HepG2 (cell line): ENCODE measurements at regions not wholly inside any gene's neighbourhood (a gene's known extent, or its start where the extent isn't known, plus 50 kb on each side); places are given as distances from the start of the nearest gene placed in this dataset.

ENCODE experiments used
- ATAC-seq: fragments of 200-7000 bp; cut with Tn5 transposase; 3 replicates; pipeline ENCODE4 v1.9.1; 2020; ENCODE audit warnings: mild to moderate bottlenecking, moderate library complexity
- BruUV-seq: library from RNA; stranded (reverse); fragments of 400-500 nt; replicated peaks from 2 replicates; lab custom pipeline; 2021; lab: Mats Ljungman, UMichigan
- CTCF ChIA-PET: fragments of 300-600 bp; formaldehyde crosslinking; extraction: SDS; loops from one replicate; lab custom pipeline; 2021; ENCODE audit warnings: low total read pairs, inconsistent platforms, low intra/inter-chr PET ratio; lab: Yijun Ruan, JAX
- POLR2A ChIA-PET: fragments of 350-600 bp; sonication (Branson Sonifier 250); formaldehyde crosslinking; loops from one replicate; lab custom pipeline; 2020; ENCODE audit warnings: antibody characterized with exemption, inconsistent platforms; lab: Yijun Ruan, JAX
- DNase-seq: peaks from one replicate; pipeline ENCODE4 v3.0.0-alpha.2; 2015; ENCODE audit warnings: low spot score
- FAIRE-seq: peaks from 3 replicates; lab custom pipeline; 2011; peaks lifted over from hg19 to GRCh38; lab: Jason Lieb, UNC
- H2AFZ ChIP-seq: one replicate; pipeline ENCODE4 v1.6.1; 2011; ENCODE audit warnings: low read length, inconsistent platforms
- H3K27ac ChIP-seq: fragments of 300-600 bp; 3 replicates; pipeline ENCODE4 v1.8.0; 2011; ENCODE audit warnings: mixed run types, mild to moderate bottlenecking, mixed read lengths, low read length, inconsistent platforms; ENCODE audit not compliant: insufficient read depth; ENCODE audit errors: extremely low read length
- H3K27me3 ChIP-seq, 2 experiments: fragments of 200-600 bp in 1 of 2; 2 replicates in 1 of 2; 3 replicates in 1 of 2; pipeline versions ENCODE4 v1.6.0 to v1.8.0; 2011; ENCODE audit warnings: low read length in 2 of 2, mild to moderate bottlenecking in 2 of 2, moderate library complexity in 2 of 2, inconsistent platforms in 1 of 2; ENCODE audit not compliant: insufficient read depth in 2 of 2, control insufficient read depth in 1 of 2
- H3K36me3 ChIP-seq, 2 experiments: fragments of 200-600 bp in 1 of 2; replicated peaks in 1 of 2; 2 replicates in 1 of 2; 3 replicates in 1 of 2; pipeline versions ENCODE4 v1.5.1 to v1.8.0; 2011; ENCODE audit warnings: low read length in 2 of 2, inconsistent platforms in 1 of 2; ENCODE audit not compliant: insufficient read depth in 2 of 2, control insufficient read depth in 1 of 2
- H3K4me1 ChIP-seq: 2 replicates; pipeline ENCODE4 v1.5.1; 2012; ENCODE audit warnings: low read length, inconsistent platforms; ENCODE audit not compliant: insufficient read depth
- H3K4me2 ChIP-seq: 2 replicates; pipeline ENCODE4 v1.6.0; 2011; ENCODE audit warnings: low read depth, low read length, inconsistent platforms
- H3K4me3 ChIP-seq, 3 experiments: fragments of 200-600 bp in 1 of 3; sonication (generic), shearing (Covaris generic) in 1 of 3; replicated peaks in 1 of 3; 2 replicates each; pipeline ENCODE4 v1.5.1; 2011 to 2016; ENCODE audit warnings: low read length in 3 of 3, inconsistent platforms in 2 of 3, low read depth in 2 of 3, mild to moderate bottlenecking in 2 of 3, control low read depth in 1 of 3, mixed read lengths in 1 of 3; ENCODE audit not compliant: insufficient read depth in 1 of 3
- H3K79me2 ChIP-seq: one replicate; pipeline ENCODE4 v1.6.1; 2011; ENCODE audit warnings: low read length, inconsistent platforms; ENCODE audit not compliant: insufficient read depth
- H3K9ac ChIP-seq: 2 replicates; pipeline ENCODE4 v1.6.0; 2011; ENCODE audit warnings: mild to moderate bottlenecking, low read depth, low read length, inconsistent platforms; ENCODE audit not compliant: insufficient read depth
- H3K9me3 ChIP-seq: 2 replicates; pipeline ENCODE4 v1.5.1; 2012; ENCODE audit warnings: mild to moderate bottlenecking, low read length
- H4K20me1 ChIP-seq: 2 replicates; pipeline ENCODE4 v1.6.0; 2011; ENCODE audit warnings: inconsistent platforms, mild to moderate bottlenecking, low read length, moderate library complexity; ENCODE audit not compliant: insufficient read depth
- FOXA1 ChIP-seq, 2 experiments: fragments of 450-650 bp in 1 of 2; sonication (generic) in 1 of 2; formaldehyde crosslinking in 1 of 2; IDR thresholded peaks; 2 replicates each; pipeline versions ENCODE4 v1.4.0 to v1.6.1; 2016 to 2020; ENCODE audit warnings: missing genetic modification reagents in 1 of 2
- NFYB ChIP-seq: sonication (generic); formaldehyde crosslinking; IDR thresholded peaks from 2 replicates; pipeline ENCODE4 v1.4.0; 2020; ENCODE audit warnings: missing genetic modification reagents
- ZNF670 ChIP-seq: sonication (generic); formaldehyde crosslinking; IDR thresholded peaks from 2 replicates; pipeline ENCODE4 v1.8.0; 2022; ENCODE audit warnings: mild to moderate bottlenecking, missing genetic modification reagents, borderline replicate concordance
- WGBS: methylation state at CpG from one replicate; pipeline ENCODE4 v1.1.6; 2017; ENCODE audit warnings: low lambda C conversion rate; 5-methylcytosine and 5-hydroxymethylcytosine counted together
- in situ Hi-C: cut with HindIII; loops from 2 replicates; pipeline ENCODE4 v1.10.0; 2017; ENCODE audit warnings: low pct_unique_long_range_greater_than_20kb; ENCODE audit not compliant: extremely low pct_ligation_motif_present
- intact Hi-C: fragments of 100-400 bp; cut with micrococcal nuclease; formaldehyde crosslinking; loops from one replicate; pipeline ENCODE4 v1.10.0; 2022; ENCODE audit not compliant: unreplicated experiment

GRCh38 chr13:33550885-33551284 lies 265.3 kb upstream of the STARD13 start:
- Histone ChIP-seq H3K9me3 (no peaks in the 10 kb centered on the region), H3K27me3 (no peaks in the 10 kb centered on the region), H3K9ac (no peak overlapping the region), H3K79me2 (no peaks in the 10 kb centered on the region), H3K4me3 (no peak overlapping the region), H4K20me1 (no peaks in the 10 kb centered on the region), H3K27ac (no peak overlapping the region), H3K4me1 (peaks cover 19% of the 10 kb centered on the region), H2AFZ (no peak overlapping the region), H3K4me2 (no peak overlapping the region), H3K36me3 (no peaks in the 10 kb centered on the region; a peak in 3 of 5 replicates)
- no peak for TF ChIP-seq NFYB (CRISPR knock-in tag)
- POLR2A ChIA-PET: no interaction called here
- 95% methylated on average over 2 of the region's 2 CpGs for WGBS
- BruUV-seq: no TSS peak
- intact Hi-C loops (no loop called here), in situ Hi-C loops (no loop called here)
- no peak for FAIRE-seq
- CTCF ChIA-PET: no interaction called here
- DNase-seq: no peak
- no peak for ATAC-seq

DNA sequence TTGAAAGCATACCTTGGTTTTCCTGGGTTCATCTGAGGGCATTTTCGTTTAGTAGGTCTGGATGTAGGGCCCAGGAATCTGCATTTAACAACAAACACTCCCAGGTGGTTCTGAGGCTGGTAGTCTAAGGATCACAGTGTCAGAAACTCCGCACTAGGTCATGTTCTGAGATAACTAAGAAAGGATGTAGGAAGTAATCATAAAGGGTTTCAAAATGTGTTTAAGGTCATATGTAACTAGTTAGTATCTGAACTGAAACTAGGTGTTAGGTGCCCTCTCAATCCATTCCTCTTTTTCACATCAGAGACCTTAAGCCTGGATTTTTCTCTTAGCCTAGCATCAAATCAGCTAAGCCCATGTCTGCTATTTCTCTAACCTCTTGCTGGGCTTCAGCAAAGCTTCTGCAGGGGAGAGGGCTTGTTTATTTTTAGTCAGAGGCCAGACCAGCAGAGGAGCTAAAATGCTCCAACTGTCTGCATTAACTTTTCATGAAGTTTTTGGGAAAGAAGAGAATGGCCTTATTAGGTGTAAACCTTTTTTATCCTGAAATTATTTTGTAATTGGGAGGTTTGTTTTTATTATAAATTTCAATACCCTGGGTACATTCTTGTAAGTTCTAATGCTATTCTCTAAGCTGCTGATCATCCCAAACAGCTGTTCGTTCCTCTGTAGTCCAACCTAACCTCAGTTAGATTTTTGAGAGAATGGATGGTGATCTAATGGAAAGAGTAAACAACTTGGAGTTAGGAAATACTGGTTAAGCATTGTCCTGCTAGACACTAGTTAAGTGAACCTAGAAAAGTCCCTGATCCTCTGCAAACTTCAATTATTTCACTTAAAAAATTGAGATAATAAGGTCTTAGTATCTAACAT lies 262.8 kb upstream of the RFC3 start:
- TF ChIP-seq ZNF670 (CRISPR knock-in tag) (no peak), FOXA1 (IDR thresholded peaks at IDR 0.05) (no peak), FOXA1 (CRISPR knock-in tag; IDR thresholded peaks at IDR 0.05) (0 out of 2 replicates have a peak, but pooled peaks have one; percentile 13)
- CTCF ChIA-PET: no interaction called here
- H2AFZ ChIP-seq: no peak overlapping the region
- H3K36me3 ChIP-seq: no peaks in the 10 kb centered on the region; a peak in 3 of 5 replicates
- H3K27me3 ChIP-seq: no peaks in the 10 kb centered on the region
- H3K4me2 ChIP-seq: no peak overlapping the region
- WGBS: 72% methylated on average over 3 of the region's 3 CpGs
- BruUV-seq: no TSS peak
- intact Hi-C loops: no loop called here
- DNase-seq: no peak
- POLR2A ChIA-PET: no interaction called here
- H3K4me3 ChIP-seq: no peak overlapping the region
- peaks cover 12% of the 10 kb centered on the region for H3K4me1 ChIP-seq
- no peaks in the 10 kb centered on the region for H4K20me1 ChIP-seq
- no peak for ATAC-seq
- no peak overlapping the region for H3K27ac ChIP-seq
- FAIRE-seq: no peak
- no peaks in the 10 kb centered on the region for H3K9me3 ChIP-seq
- no peaks in the 10 kb centered on the region for H3K79me2 ChIP-seq
- no peak overlapping the region for H3K9ac ChIP-seq
- in situ Hi-C loops: no loop called here
